NCI-H1092 treated with DMSO at 0.1 percent for 48 hours (cell line): ENCODE measurements at regions not wholly inside any gene's neighbourhood (a gene's known extent, or its start where the extent isn't known, plus 50 kb on each side); places are given as distances from the start of the nearest gene placed in this dataset.
"Not testable (repeated sequence)": the region's sequence is repeated elsewhere in the genome, so short reads cannot be mapped to it uniquely, and the experiment has no call there.

ENCODE experiments used
- DNase-seq: peaks from one replicate; lab custom pipeline; 2025; lab: John Stamatoyannopoulos, UW

- DNase-seq = not testable (repeated sequence)
Measured at GRCh38 chr2:128598260-128598659, 279.6 kb upstream of the HS6ST1 start.

- no peak for DNase-seq
Measured at GRCh38 chr2:128598862-128599441, 280.3 kb upstream of the HS6ST1 start.

GRCh38 chr2:128599700-128600099 lies 281.0 kb upstream of the HS6ST1 start:
- DNase-seq = no peak

GRCh38 chr2:128600581-128601297 lies 282.1 kb upstream of the HS6ST1 start:
- DNase-seq = no peak

GRCh38 chr2:128601298-128602037 lies 282.8 kb upstream of the HS6ST1 start:
- DNase-seq = no peak

- DNase-seq = no peak
Measured at GRCh38 chr2:128602038-128602698, 283.5 kb upstream of the HS6ST1 start.

- DNase-seq = no peak
Measured at GRCh38 chr2:128602699-128603101, 284.0 kb upstream of the HS6ST1 start.

- no peak for DNase-seq
Measured at GRCh38 chr2:128603411-128603924, 284.8 kb upstream of the HS6ST1 start.

- DNase-seq = no peak
Measured at GRCh38 chr2:128604045-128604444, 285.4 kb upstream of the HS6ST1 start.

- DNase-seq = not testable (repeated sequence)
Measured at GRCh38 chr2:128604581-128604980, 285.9 kb upstream of the HS6ST1 start.

GRCh38 chr2:128605421-128605820 lies 286.8 kb upstream of the HS6ST1 start:
- no peak for DNase-seq

- no peak for DNase-seq
Measured at GRCh38 chr2:128605931-128606330, 287.3 kb upstream of the HS6ST1 start.

GRCh38 chr2:128606837-128607236 lies 288.2 kb upstream of the HS6ST1 start:
- no peak for DNase-seq

- no peak for DNase-seq
Measured at GRCh38 chr2:128607440-128607839, 288.8 kb upstream of the HS6ST1 start.

- no peak for DNase-seq
Measured at GRCh38 chr2:128607911-128608506, 289.3 kb upstream of the HS6ST1 start.

GRCh38 chr2:128608921-128609880 lies 290.5 kb upstream of the HS6ST1 start:
- no peak for DNase-seq

- DNase-seq = no peak
Measured at GRCh38 chr2:128610496-128610895, 291.8 kb upstream of the HS6ST1 start.

GRCh38 chr2:128611421-128612320 lies 293.0 kb upstream of the HS6ST1 start:
- DNase-seq = no peak

- no peak for DNase-seq
Measured at GRCh38 chr2:128612628-128613027, 294.0 kb upstream of the HS6ST1 start.

GRCh38 chr2:128613351-128613750 lies 294.7 kb upstream of the HS6ST1 start:
- no peak for DNase-seq
